ENCODE measurements at regions not wholly inside any gene's neighbourhood (a gene's known extent, or its start where the extent isn't known, plus 50 kb on each side); places are given as distances from the start of the nearest gene placed in this dataset.

- H3K23ac ChIP-seq (ENCODE audit: insufficient read length), result no peak overlapping the region
- no peak overlapping the region for H4K5ac ChIP-seq (ENCODE audit: insufficient read length, low read depth, low read length)
- TF ChIP-seq TBP (IDR thresholded peaks at IDR 0.05; ENCODE audit: low read depth, low read length), result no peak
- no peak for TF ChIP-seq NANOG (IDR thresholded peaks at IDR 0.05; ENCODE audit: insufficient read depth, low read depth, low read length, poor library complexity, severe bottlenecking)
- no peak for TF ChIP-seq CREB1 (IDR thresholded peaks at IDR 0.05)
- no peak for TF ChIP-seq RXRA (IDR thresholded peaks at IDR 0.05; ENCODE audit: insufficient read depth, low read depth, low read length)
- TF ChIP-seq ATF2 (IDR thresholded peaks at IDR 0.05; ENCODE audit: low read length), result no peak
- TF ChIP-seq ATF3 (IDR thresholded peaks at IDR 0.05; ENCODE audit: insufficient read depth, low read depth, low read length), result no peak
- TF ChIP-seq CBX5 (IDR thresholded peaks at IDR 0.05; ENCODE audit: low read depth, low read length), result no peak
- H2AK5ac ChIP-seq (ENCODE audit: low read depth, low read length), result no peak overlapping the region
- no peak overlapping the region; the same call in 1 of the 2 replicates for H2BK12ac ChIP-seq (ENCODE audit: low read depth, low read length)
- no peak overlapping the region for H2BK20ac ChIP-seq (ENCODE audit: low read length)
- no peak overlapping the region for H3K4ac ChIP-seq (replicated peaks; ENCODE audit: insufficient read length, low read depth, low read length)
- H2BK5ac ChIP-seq (ENCODE audit: low read depth, low read length), result no peak overlapping the region
- ChIA-PET CTCF (ENCODE audit: partially characterized antibody) (interaction anchor here (0.8 to 3.3 kb wide), 8 partner anchors 20 to 299 kb away, joined by 3 to 9 read pairs (median 4); no protein-coding TSS in a partner anchor), POLR2A (ENCODE audit: partially characterized antibody) (no interaction called here)
- DNase-seq (ENCODE audit: low read depth in 1 of 2, low spot score in 2 of 2) (peak in 1 of 2 experiments; percentile 43), FAIRE-seq (no peak)
- no peak overlapping the region for H3K14ac ChIP-seq (ENCODE audit: insufficient read length)
- H2BK15ac ChIP-seq (ENCODE audit: low read length), result no peak overlapping the region
- no peaks in the 10 kb centered on the region for H3K79me2 ChIP-seq (ENCODE audit: control insufficient read depth in 1 of 2, insufficient read depth in 2 of 2, low read length in 2 of 2)
- H3K23me2 ChIP-seq (ENCODE audit: low read depth, low read length), result peaks cover 7% of the 10 kb centered on the region; the same call in 1 of the 2 replicates
- no peaks in the 10 kb centered on the region for H3K36me3 ChIP-seq (ENCODE audit: control insufficient read depth in 2 of 4, insufficient read depth in 4 of 4, low read length in 3 of 4)
- no peak overlapping the region; the same call in 1 of the 2 replicates for H3K18ac ChIP-seq (ENCODE audit: extremely low read depth, low read length)
- H4K91ac ChIP-seq (replicated peaks; ENCODE audit: insufficient read length, low read length), result no peak overlapping the region
- H3K9me3 ChIP-seq (ENCODE audit: insufficient read depth in 2 of 2, low read depth in 1 of 2, low read length in 1 of 2), result no peaks in the 10 kb centered on the region
- H3K27ac ChIP-seq (ENCODE audit: low read depth, low read length), result no peak overlapping the region
- 88% methylated on average over 13 of the region's 14 CpGs; no CpG with 5 or more reads in 1 of the 2 experiments for WGBS, 2 experiments (ENCODE audit: extremely low coverage in 1 of 2, insufficient coverage in 1 of 2, insufficient read length in 1 of 2, insufficient replicate concordance in 2 of 2, low coverage in 1 of 2, low lambda C conversion rate in 2 of 2, missing lambda C conversion rate in 1 of 2)
- H4K20me1 ChIP-seq (replicated peaks in 1 of 2; ENCODE audit: control insufficient read depth in 1 of 2, insufficient read depth in 2 of 2, low read length in 2 of 2), result no peaks in the 10 kb centered on the region
- H3K4me3 ChIP-seq (ENCODE audit: extremely low read depth in 1 of 4, insufficient read depth in 2 of 4, low read depth in 3 of 4, low read length in 4 of 4), result no peak overlapping the region
- H3K9ac ChIP-seq (replicated peaks in 1 of 4; ENCODE audit: extremely low read depth in 1 of 4, low read depth in 3 of 4, low read length in 3 of 4), result no peak overlapping the region
- H2AFZ ChIP-seq (ENCODE audit: low read length), result no peak overlapping the region; the same call in 1 of the 2 replicates
- H3K56ac ChIP-seq (replicated peaks; ENCODE audit: insufficient read length, low read depth, low read length), result no peak overlapping the region
- peaks cover 0 to 6% (median 2%) of the 10 kb centered on the region in 4 experiments; a peak in 3 of 7 replicates for H3K4me1 ChIP-seq (replicated peaks in 1 of 4; ENCODE audit: control insufficient read depth in 3 of 4, insufficient read depth in 4 of 4, low read length in 3 of 4)
- H3K27me3 ChIP-seq (replicated peaks in 1 of 4; ENCODE audit: control insufficient read depth in 3 of 4, extremely low read depth in 1 of 4, insufficient read depth in 3 of 4, low read length in 3 of 4), result no peaks in the 10 kb centered on the region
- no peak overlapping the region for H3K4me2 ChIP-seq (ENCODE audit: insufficient read depth in 1 of 2, low read depth in 2 of 2, low read length in 2 of 2)
- H3K79me1 ChIP-seq (ENCODE audit: low read depth, low read length), result no peaks in the 10 kb centered on the region
- no peak overlapping the region for H4K8ac ChIP-seq (ENCODE audit: extremely low read depth, insufficient read depth, low read length)
- H2BK120ac ChIP-seq (replicated peaks; ENCODE audit: low read depth, low read length), result no peak overlapping the region
Measured at GRCh38 chr4:184288451-184289178, 70.9 kb upstream of the ENPP6 start.
